ENCODE measurements at regions not wholly inside any gene's neighbourhood (a gene's known extent, or its start where the extent isn't known, plus 50 kb on each side); places are given as distances from the start of the nearest gene placed in this dataset.

DNA sequence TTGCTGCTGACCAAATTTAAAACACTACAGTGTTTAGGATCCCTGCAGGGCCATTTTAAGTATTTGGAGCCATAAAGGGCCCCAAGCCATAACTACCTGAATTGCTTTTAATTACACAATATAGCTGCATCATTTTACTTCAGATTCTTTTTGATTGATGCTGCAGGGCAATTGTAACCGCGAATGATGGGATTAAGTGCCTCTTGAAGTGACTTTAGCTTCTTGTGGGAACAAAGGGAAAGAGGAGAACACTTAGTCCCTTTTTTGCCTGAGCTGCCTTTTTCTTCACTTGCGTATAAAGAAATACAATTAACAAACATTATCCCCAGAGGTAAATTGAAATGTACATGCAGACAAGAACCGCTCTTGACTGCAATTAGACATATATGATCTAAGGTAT lies 228.5 kb downstream of the ZIC5 start:
- Mint-ChIP-seq H3K4me1 (ENCODE audit: unreplicated experiment) (peaks cover 20% of the 10 kb centered on the region), H3K27me3 (peaks cover 47% of the 10 kb centered on the region), H3K9me3 (no peaks in the 10 kb centered on the region), H3K36me3 (peaks cover 4% of the 10 kb centered on the region), H3K27ac (no peak overlapping the region), H3K4me3 (no peak overlapping the region)
- DNase-seq (ENCODE audit: extremely low spot score, unreplicated experiment), result no peak
- TF ChIP-seq CTCF (conservative IDR thresholded peaks at IDR 0.05), result no peak

- peaks cover 10% of the 10 kb centered on the region for H3K4me1 Mint-ChIP-seq (ENCODE audit: unreplicated experiment)
- no peaks in the 10 kb centered on the region for H3K36me3 Mint-ChIP-seq
- H3K27me3 Mint-ChIP-seq, result peaks cover 41% of the 10 kb centered on the region
- H3K27ac Mint-ChIP-seq, result no peak overlapping the region
- no peaks in the 10 kb centered on the region for H3K9me3 Mint-ChIP-seq
- DNase-seq (ENCODE audit: extremely low spot score, unreplicated experiment), result no peak
- H3K4me3 Mint-ChIP-seq, result no peak overlapping the region
- no peak for TF ChIP-seq CTCF (conservative IDR thresholded peaks at IDR 0.05)
These were observed 229.6 kb downstream of the ZIC5 start for GRCh38 chr13:99741960-99742359.

- TF ChIP-seq CTCF (conservative IDR thresholded peaks at IDR 0.05), result no peak
- H3K27ac Mint-ChIP-seq, result no peak overlapping the region
- DNase-seq (ENCODE audit: extremely low spot score, unreplicated experiment), result no peak
- H3K36me3 Mint-ChIP-seq, result no peaks in the 10 kb centered on the region
- no peaks in the 10 kb centered on the region for H3K9me3 Mint-ChIP-seq
- peaks cover 36% of the 10 kb centered on the region for H3K27me3 Mint-ChIP-seq
- H3K4me3 Mint-ChIP-seq, result no peak overlapping the region
- H3K4me1 Mint-ChIP-seq (ENCODE audit: unreplicated experiment), result no peaks in the 10 kb centered on the region
These were observed 231.2 kb downstream of the ZIC5 start for GRCh38 chr13:99740251-99740979.

GRCh38 chr13:99738626-99739025 lies 232.9 kb downstream of the ZIC5 start:
- H3K9me3 Mint-ChIP-seq, result no peaks in the 10 kb centered on the region
- H3K27ac Mint-ChIP-seq, result no peak overlapping the region
- no peak overlapping the region for H3K4me3 Mint-ChIP-seq
- peaks cover 10% of the 10 kb centered on the region for H3K4me1 Mint-ChIP-seq (ENCODE audit: unreplicated experiment)
- no peak for TF ChIP-seq CTCF (conservative IDR thresholded peaks at IDR 0.05)
- peaks cover 31% of the 10 kb centered on the region for H3K27me3 Mint-ChIP-seq
- no peak for DNase-seq (ENCODE audit: extremely low spot score, unreplicated experiment)
- no peaks in the 10 kb centered on the region for H3K36me3 Mint-ChIP-seq

GRCh38 chr13:99737481-99738245 lies 233.9 kb downstream of the ZIC5 start:
- TF ChIP-seq CTCF (conservative IDR thresholded peaks at IDR 0.05), result no peak
- H3K4me3 Mint-ChIP-seq, result no peak overlapping the region
- no peak overlapping the region for H3K27ac Mint-ChIP-seq
- H3K9me3 Mint-ChIP-seq, result no peaks in the 10 kb centered on the region
- DNase-seq (ENCODE audit: extremely low spot score, unreplicated experiment), result no peak
- peaks cover 26% of the 10 kb centered on the region for H3K27me3 Mint-ChIP-seq
- H3K36me3 Mint-ChIP-seq, result no peaks in the 10 kb centered on the region
- H3K4me1 Mint-ChIP-seq (ENCODE audit: unreplicated experiment), result peaks cover 18% of the 10 kb centered on the region
